ENCODE measurements at regions not wholly inside any gene's neighbourhood (a gene's known extent, or its start where the extent isn't known, plus 50 kb on each side); places are given as distances from the start of the nearest gene placed in this dataset.
"Not testable (repeated sequence)": the region's sequence is repeated elsewhere in the genome, so short reads cannot be mapped to it uniquely, and the experiment has no call there.

DNA sequence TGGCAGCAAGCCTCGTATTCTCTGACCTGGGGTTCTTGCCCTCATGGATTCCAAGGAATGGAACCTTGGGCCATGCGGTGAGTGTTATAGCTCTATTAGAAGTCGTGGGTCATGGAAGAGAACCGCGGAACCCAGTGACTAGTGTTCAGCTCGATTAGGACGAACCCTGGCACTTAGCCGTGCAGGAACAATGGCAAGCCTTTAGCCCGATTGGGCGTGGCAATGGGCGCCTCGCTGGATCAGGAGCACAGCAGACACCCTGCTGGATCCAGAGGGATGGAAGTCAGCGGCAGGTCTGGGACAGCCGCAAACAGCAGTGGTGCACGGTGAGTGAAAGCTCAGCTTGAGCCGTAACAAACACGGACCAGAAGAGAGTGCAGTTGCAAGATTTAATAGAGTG, 1053.9 kb upstream of the SLIT2 start:
- not testable (repeated sequence) for H3K27ac Mint-ChIP-seq

GRCh38 chr4:19195696-19196095, 1056.0 kb upstream of the SLIT2 start:
- H3K27ac Mint-ChIP-seq = no peak overlapping the region
- H3K27me3 Mint-ChIP-seq (ENCODE audit: insufficient read depth) = no peaks in the 10 kb centered on the region
- H3K9me3 Mint-ChIP-seq = no peaks in the 10 kb centered on the region
- H3K4me1 Mint-ChIP-seq (ENCODE audit: low read depth) = no peaks in the 10 kb centered on the region
- H3K36me3 Mint-ChIP-seq (ENCODE audit: low read depth) = no peaks in the 10 kb centered on the region
- intact Hi-C loops (cut with micrococcal nuclease) = no loop called here
- H3K4me3 Mint-ChIP-seq = no peak overlapping the region
- no peak for DNase-seq (ENCODE audit: low spot score)

More for the DNA sequence above, 1053.9 kb upstream of the SLIT2 start:
- H3K4me3 Mint-ChIP-seq; intact Hi-C loops (cut with micrococcal nuclease); H3K27me3 Mint-ChIP-seq (ENCODE audit: insufficient read depth); H3K36me3 Mint-ChIP-seq (ENCODE audit: low read depth); DNase-seq (ENCODE audit: low spot score); H3K9me3 Mint-ChIP-seq; H3K4me1 Mint-ChIP-seq (ENCODE audit: low read depth): not testable (repeated sequence)

DNA sequence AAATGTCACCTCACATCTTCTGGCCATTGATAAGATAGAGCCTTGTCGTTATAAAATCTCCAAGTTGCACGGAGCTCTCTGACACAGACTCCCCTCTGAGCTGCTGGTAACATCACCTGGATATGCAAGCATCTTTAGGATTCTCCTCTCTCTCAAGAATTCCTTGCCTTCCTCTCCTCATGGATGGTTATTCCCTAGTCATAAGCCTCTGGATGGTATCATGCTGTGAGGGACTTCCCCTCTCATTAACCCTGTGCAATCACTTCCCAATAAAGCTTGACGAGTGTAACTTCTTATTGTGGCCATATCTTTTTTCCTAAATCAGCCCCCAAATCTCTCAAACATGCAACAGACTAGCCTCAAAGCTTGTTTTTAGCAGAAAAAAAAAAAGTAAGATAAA, 1057.0 kb upstream of the SLIT2 start:
- H3K27ac Mint-ChIP-seq = no peak overlapping the region
- DNase-seq (ENCODE audit: low spot score) = no peak
- intact Hi-C loops (cut with micrococcal nuclease) = no loop called here
- no peak overlapping the region for H3K4me3 Mint-ChIP-seq
- H3K4me1 Mint-ChIP-seq (ENCODE audit: low read depth) = no peaks in the 10 kb centered on the region
- no peaks in the 10 kb centered on the region for H3K36me3 Mint-ChIP-seq (ENCODE audit: low read depth)
- no peaks in the 10 kb centered on the region for H3K9me3 Mint-ChIP-seq
- no peaks in the 10 kb centered on the region for H3K27me3 Mint-ChIP-seq (ENCODE audit: insufficient read depth)

DNA sequence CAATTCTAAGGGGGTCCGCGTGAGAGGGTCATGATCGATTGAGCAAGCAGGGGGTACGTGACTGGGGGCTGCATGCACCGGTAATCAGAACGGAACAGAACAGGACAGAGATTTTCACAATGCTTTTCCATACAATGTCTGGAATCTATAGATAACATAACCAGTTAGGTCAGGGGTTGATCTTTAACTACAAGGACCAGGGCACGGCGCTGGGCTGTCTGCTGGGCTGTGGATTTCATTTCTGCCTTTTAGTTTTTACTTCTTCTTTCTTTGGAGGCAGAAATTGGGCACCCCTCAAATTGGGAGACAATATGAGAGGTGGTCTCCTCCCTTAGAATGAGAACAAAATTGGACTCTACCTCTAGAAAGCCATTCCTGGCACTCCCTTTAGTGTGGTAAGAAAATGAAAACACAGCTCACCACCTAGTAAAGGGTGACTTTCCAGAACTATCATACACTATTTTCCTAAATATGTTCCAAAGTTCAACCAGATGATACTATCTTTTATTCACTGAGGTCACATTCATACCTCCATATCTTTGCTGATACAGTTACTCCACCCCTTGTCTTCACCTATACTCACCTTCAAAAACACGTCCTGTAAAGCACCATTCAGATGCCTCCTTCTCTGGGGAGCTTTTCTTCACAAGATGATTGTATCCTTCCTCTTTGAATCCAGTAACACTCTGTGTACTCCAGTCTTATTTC, 1058.3 kb upstream of the SLIT2 start:
- H3K9me3 Mint-ChIP-seq = no peaks in the 10 kb centered on the region
- H3K27ac Mint-ChIP-seq = no peak overlapping the region
- no peaks in the 10 kb centered on the region for H3K4me1 Mint-ChIP-seq (ENCODE audit: low read depth)
- H3K4me3 Mint-ChIP-seq = no peak overlapping the region
- no peaks in the 10 kb centered on the region for H3K36me3 Mint-ChIP-seq (ENCODE audit: low read depth)
- no peak for DNase-seq (ENCODE audit: low spot score)
- intact Hi-C loops (cut with micrococcal nuclease) = no loop called here
- H3K27me3 Mint-ChIP-seq (ENCODE audit: insufficient read depth) = no peaks in the 10 kb centered on the region

- H3K4me1 Mint-ChIP-seq (ENCODE audit: low read depth) = no peaks in the 10 kb centered on the region
Observed at GRCh38 chr4:19191979-19192650, 1059.6 kb upstream of the SLIT2 start.

DNA sequence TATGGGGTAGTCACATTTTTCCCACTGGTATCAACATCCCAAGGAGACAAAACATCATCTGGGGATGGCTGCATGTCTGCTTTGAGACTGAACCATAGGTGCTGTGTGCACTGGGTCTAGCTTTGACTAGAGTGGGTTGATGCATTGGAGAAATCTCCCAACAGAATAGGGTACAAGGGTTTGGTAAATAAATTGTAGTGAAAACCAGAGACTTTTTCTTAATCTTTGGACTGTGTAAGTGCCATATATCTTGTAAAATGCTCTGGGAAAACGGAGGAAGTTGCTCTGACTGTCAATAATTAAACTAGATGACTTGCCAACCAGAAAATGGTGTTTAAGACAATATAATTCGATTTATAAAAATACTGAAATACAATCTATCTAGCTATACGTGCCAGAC, 1064.0 kb upstream of the SLIT2 start:
- Mint-ChIP-seq H3K4me1 (ENCODE audit: low read depth) (no peaks in the 10 kb centered on the region), H3K4me3 (no peak overlapping the region), H3K36me3 (ENCODE audit: low read depth) (no peaks in the 10 kb centered on the region), H3K27me3 (ENCODE audit: insufficient read depth) (no peaks in the 10 kb centered on the region), H3K9me3 (peaks cover 8% of the 10 kb centered on the region), H3K27ac (no peak overlapping the region)
- DNase-seq (ENCODE audit: low spot score) = no peak
- intact Hi-C loops (cut with micrococcal nuclease) = no loop called here

More at GRCh38 chr4:19191979-19192650, 1059.6 kb upstream of the SLIT2 start:
- Mint-ChIP-seq H3K36me3 (ENCODE audit: low read depth) (no peaks in the 10 kb centered on the region), H3K27ac (no peak overlapping the region), H3K9me3 (peaks cover 4% of the 10 kb centered on the region), H3K4me3 (no peak overlapping the region), H3K27me3 (ENCODE audit: insufficient read depth) (no peaks in the 10 kb centered on the region)
- DNase-seq (ENCODE audit: low spot score) = no peak
- intact Hi-C loops (cut with micrococcal nuclease) = no loop called here

DNA sequence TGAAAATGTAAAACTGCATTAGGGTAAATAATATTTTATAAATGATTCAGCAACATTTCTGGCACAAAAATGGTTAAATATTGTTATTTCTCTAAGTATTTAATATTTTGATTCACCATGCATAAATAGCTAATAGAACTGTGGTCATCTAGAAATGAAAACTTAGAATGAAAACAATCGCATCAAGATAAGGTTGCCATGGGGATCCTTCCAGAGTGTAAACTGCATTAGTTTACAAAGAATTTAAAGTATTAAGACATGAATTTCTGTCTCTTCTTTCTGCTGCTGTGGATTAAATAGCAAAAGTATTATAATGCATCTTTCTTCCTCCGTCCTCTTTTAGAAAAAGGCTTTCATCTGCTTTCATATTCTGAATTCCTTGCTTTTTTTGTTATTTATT, 1064.6 kb upstream of the SLIT2 start:
- H3K4me3 Mint-ChIP-seq = no peak overlapping the region
- H3K4me1 Mint-ChIP-seq (ENCODE audit: low read depth) = no peaks in the 10 kb centered on the region
- no peaks in the 10 kb centered on the region for H3K36me3 Mint-ChIP-seq (ENCODE audit: low read depth)
- H3K9me3 Mint-ChIP-seq = peaks cover 8% of the 10 kb centered on the region
- H3K27me3 Mint-ChIP-seq (ENCODE audit: insufficient read depth) = no peaks in the 10 kb centered on the region
- no peak overlapping the region for H3K27ac Mint-ChIP-seq
- intact Hi-C loops (cut with micrococcal nuclease) = no loop called here
- DNase-seq (ENCODE audit: low spot score) = no peak

- DNase-seq (ENCODE audit: low spot score); intact Hi-C loops (cut with micrococcal nuclease); H3K27ac Mint-ChIP-seq; H3K27me3 Mint-ChIP-seq (ENCODE audit: insufficient read depth); H3K36me3 Mint-ChIP-seq (ENCODE audit: low read depth); H3K4me1 Mint-ChIP-seq (ENCODE audit: low read depth); H3K4me3 Mint-ChIP-seq: not testable (repeated sequence)
- peaks cover 26% of the 10 kb centered on the region for H3K9me3 Mint-ChIP-seq
Observed at GRCh38 chr4:19181631-19182030, 1070.1 kb upstream of the SLIT2 start.

DNA sequence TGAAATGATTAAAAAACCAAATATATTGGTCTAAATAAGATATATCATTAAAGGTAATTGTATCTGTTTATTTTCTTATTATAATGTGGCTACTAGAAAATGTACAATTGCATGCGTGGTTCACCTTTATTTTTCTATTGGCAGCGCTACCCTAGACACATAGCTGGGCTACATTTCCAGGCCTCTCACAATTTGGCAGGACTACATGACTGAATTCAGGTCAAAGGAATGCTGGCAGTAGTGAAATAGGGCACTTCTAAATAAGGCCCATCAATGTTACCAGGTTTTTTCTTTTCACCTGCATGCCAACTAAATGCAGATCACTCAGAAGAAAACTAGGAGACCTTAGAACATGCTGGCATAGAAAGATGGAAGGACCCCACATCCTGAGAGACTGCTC, 1072.9 kb upstream of the SLIT2 start:
- no peak overlapping the region for H3K4me3 Mint-ChIP-seq
- DNase-seq (ENCODE audit: low spot score) = no peak
- H3K36me3 Mint-ChIP-seq (ENCODE audit: low read depth) = no peaks in the 10 kb centered on the region
- H3K27me3 Mint-ChIP-seq (ENCODE audit: insufficient read depth) = no peaks in the 10 kb centered on the region
- H3K27ac Mint-ChIP-seq = no peak overlapping the region
- no peaks in the 10 kb centered on the region for H3K4me1 Mint-ChIP-seq (ENCODE audit: low read depth)
- peaks cover 22% of the 10 kb centered on the region for H3K9me3 Mint-ChIP-seq
- intact Hi-C loops (cut with micrococcal nuclease) = no loop called here

- H3K27me3 Mint-ChIP-seq (ENCODE audit: insufficient read depth) = no peaks in the 10 kb centered on the region
Observed at GRCh38 chr4:19177616-19178015, 1074.1 kb upstream of the SLIT2 start.

GRCh38 chr4:19171832-19172231, 1079.9 kb upstream of the SLIT2 start:
- no peak for DNase-seq (ENCODE audit: low spot score)
- Mint-ChIP-seq H3K27me3 (ENCODE audit: insufficient read depth) (no peaks in the 10 kb centered on the region), H3K27ac (no peak overlapping the region), H3K36me3 (ENCODE audit: low read depth) (no peaks in the 10 kb centered on the region), H3K9me3 (peaks cover 3% of the 10 kb centered on the region), H3K4me1 (ENCODE audit: low read depth) (no peaks in the 10 kb centered on the region), H3K4me3 (no peak overlapping the region)
- intact Hi-C loops (cut with micrococcal nuclease) = no loop called here

More at GRCh38 chr4:19177616-19178015, 1074.1 kb upstream of the SLIT2 start:
- DNase-seq (ENCODE audit: low spot score) = no peak
- no peak overlapping the region for H3K27ac Mint-ChIP-seq
- H3K36me3 Mint-ChIP-seq (ENCODE audit: low read depth) = no peaks in the 10 kb centered on the region
- no peak overlapping the region for H3K4me3 Mint-ChIP-seq
- intact Hi-C loops (cut with micrococcal nuclease) = no loop called here
- H3K4me1 Mint-ChIP-seq (ENCODE audit: low read depth) = no peaks in the 10 kb centered on the region
- peaks cover 22% of the 10 kb centered on the region for H3K9me3 Mint-ChIP-seq

DNA sequence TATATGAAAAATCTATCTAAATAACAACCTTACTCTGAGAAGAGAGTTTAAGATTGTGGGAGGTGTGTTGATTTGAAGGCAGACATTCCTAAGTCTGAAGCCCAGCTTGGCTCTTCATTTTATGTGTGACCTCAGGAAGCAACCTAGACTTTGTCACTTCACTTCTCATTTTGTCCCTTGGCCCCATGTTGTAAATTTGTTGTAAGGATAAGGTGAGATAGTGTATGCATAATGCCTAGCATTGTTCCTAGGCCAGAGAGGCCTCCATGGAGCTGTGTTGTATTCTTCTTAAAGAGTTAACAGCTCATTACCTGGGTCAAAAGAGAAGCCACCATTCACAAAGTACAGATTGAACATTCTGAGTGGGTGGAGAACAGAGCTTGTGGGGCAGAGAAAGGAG, 1084.4 kb upstream of the SLIT2 start:
- Mint-ChIP-seq H3K4me3 (no peak overlapping the region), H3K27ac (no peak overlapping the region), H3K4me1 (ENCODE audit: low read depth) (no peaks in the 10 kb centered on the region), H3K36me3 (ENCODE audit: low read depth) (no peaks in the 10 kb centered on the region), H3K27me3 (ENCODE audit: insufficient read depth) (no peaks in the 10 kb centered on the region), H3K9me3 (peaks cover 11% of the 10 kb centered on the region)
- intact Hi-C loops (cut with micrococcal nuclease) = no loop called here
- DNase-seq (ENCODE audit: low spot score) = no peak

GRCh38 chr4:19164334-19164733, 1087.4 kb upstream of the SLIT2 start:
- Mint-ChIP-seq H3K27ac (no peak overlapping the region), H3K4me1 (ENCODE audit: low read depth) (no peaks in the 10 kb centered on the region), H3K9me3 (peaks cover 10% of the 10 kb centered on the region), H3K27me3 (ENCODE audit: insufficient read depth) (no peaks in the 10 kb centered on the region), H3K36me3 (ENCODE audit: low read depth) (no peaks in the 10 kb centered on the region), H3K4me3 (no peak overlapping the region)
- no peak for DNase-seq (ENCODE audit: low spot score)
- intact Hi-C loops (cut with micrococcal nuclease) = no loop called here

Data from activated T-helper 1 cell treated with anti-CD3 and anti-CD28 coated beads, Interleukin-12 subunit alpha, Interleukin-12 subunit beta, Interleukin-2, Interleukin-4 antibody, amounts not matched to agents 30 ng/mL and 10 ng/mL and 1 ng/mL, durations not matched to agents 14 hours and 24 hours and 36 hours (primary cell).